LNCaP clone FGC (cell line): ENCODE measurements at regions not wholly inside any gene's neighbourhood (a gene's known extent, or its start where the extent isn't known, plus 50 kb on each side); places are given as distances from the start of the nearest gene placed in this dataset.

Experiments used
- DNase-seq: peaks from one replicate; pipeline ENCODE4 v3.0.0-alpha.2; 2011; ENCODE audit warnings: low read depth
- H3K4me3 ChIP-seq: 2 replicates; pipeline ENCODE4 v1.5.1; 2011; ENCODE audit warnings: mild to moderate bottlenecking, low read depth, low read length, control low read depth
- CTCF ChIP-seq: IDR thresholded peaks from 2 replicates; pipeline ENCODE4 v1.5.1; 2012; ENCODE audit warnings: mild to moderate bottlenecking; ENCODE audit not compliant: control insufficient read depth, insufficient read depth; ENCODE audit errors: extremely low read depth

GRCh38 chr4:156659983-156660382 is 311.6 kb downstream of the PDGFC start:
- TF ChIP-seq CTCF = no peak
- H3K4me3 ChIP-seq = no peak overlapping the region
- no peak for DNase-seq

- TF ChIP-seq CTCF = no peak
- H3K4me3 ChIP-seq = no peak overlapping the region
- no peak for DNase-seq
Measured at GRCh38 chr4:156659570-156659969, 312.0 kb downstream of the PDGFC start.

GRCh38 chr4:156656896-156657295 is 314.7 kb downstream of the PDGFC start:
- no peak for TF ChIP-seq CTCF
- no peak overlapping the region for H3K4me3 ChIP-seq

GRCh38 chr4:156654410-156654809 is 317.2 kb downstream of the PDGFC start:
- no peak for TF ChIP-seq CTCF
- H3K4me3 ChIP-seq = no peak overlapping the region
- no peak for DNase-seq

More at GRCh38 chr4:156656896-156657295, 314.7 kb downstream of the PDGFC start:
- DNase-seq = no peak

GRCh38 chr4:156643826-156644225 is 327.8 kb downstream of the PDGFC start:
- DNase-seq = no peak
- no peak overlapping the region for H3K4me3 ChIP-seq
- no peak for TF ChIP-seq CTCF

GRCh38 chr4:156642161-156642560 is 329.4 kb downstream of the PDGFC start:
- no peak for TF ChIP-seq CTCF
- DNase-seq = no peak
- H3K4me3 ChIP-seq = no peak overlapping the region

GRCh38 chr4:156638925-156639605 is 332.5 kb downstream of the PDGFC start:
- DNase-seq = no peak
- no peak overlapping the region for H3K4me3 ChIP-seq
- TF ChIP-seq CTCF = no peak
